Left lung (tissue), 4 donors: ENCODE measurements at regions not wholly inside any gene's neighbourhood (a gene's known extent, or its start where the extent isn't known, plus 50 kb on each side); places are given as distances from the start of the nearest gene placed in this dataset.

ENCODE experiments used
- ATAC-seq: fragments of 200-7000 bp; cut with Tn5 transposase; one replicate; pipeline ENCODE4 v1.9.1; 2020; ENCODE audit warnings: moderate library complexity
- DNase-seq, 4 donors: peaks; one replicate each; pipeline ENCODE4 v3.0.0-alpha.2; 2013 to 2020
- H3K27ac ChIP-seq, 2 donors: fragments of 200-600 bp; sonication (generic) in 1 of 2; one replicate each; pipeline versions ENCODE4 v1.5.0 to v1.8.0; 2020 to 2021
- H3K27me3 ChIP-seq, 2 donors: fragments of 200-600 bp; sonication (generic) in 1 of 2; one replicate each; pipeline versions ENCODE4 v1.5.0 to v1.8.0; 2020 to 2021
- H3K36me3 ChIP-seq, 2 donors: fragments of 200-600 bp; sonication (generic) in 1 of 2; one replicate each; pipeline versions ENCODE4 v1.5.0 to v1.8.0; 2020 to 2021
- H3K4me1 ChIP-seq, 2 donors: fragments of 200-600 bp; one replicate each; pipeline ENCODE4 v1.8.0; 2021
- H3K4me3 ChIP-seq, 2 donors: fragments of 200-600 bp; sonication (generic) in 1 of 2; one replicate each; pipeline versions ENCODE4 v1.5.0 to v1.8.0; 2020 to 2021; ENCODE audit warnings: mild to moderate bottlenecking in 1 of 2
- H3K9me3 ChIP-seq, 2 donors: fragments of 200-600 bp; sonication (generic) in 1 of 2; one replicate each; pipeline versions ENCODE4 v1.5.0 to v1.8.0; 2020 to 2021
- intact Hi-C, 2 donors: fragments of 100-400 bp; cut with DNase I; formaldehyde crosslinking; loops; one replicate each; pipeline versions ENCODE4 v1.11.2 to v1.14.2; 2022
- TF ChIP-seq, protein P1 (sequence below), 2 donors: fragments of 200-600 bp; sonication (generic) in 1 of 2; IDR thresholded peaks; one replicate each; pipeline versions ENCODE4 v1.5.0 to v1.8.0; 2021; ENCODE audit warnings: antibody characterized with exemption in 2 of 2
- donor health status: DM: no; HTN: yes; CAD: no.
- donor health status: DM: no; HTN: no; CAD: no.

- intact Hi-C loops = no loop called here
- H3K4me1 ChIP-seq = no peaks in the 10 kb centered on the region
- ATAC-seq = no peak
- TF ChIP-seq, protein P1, sequence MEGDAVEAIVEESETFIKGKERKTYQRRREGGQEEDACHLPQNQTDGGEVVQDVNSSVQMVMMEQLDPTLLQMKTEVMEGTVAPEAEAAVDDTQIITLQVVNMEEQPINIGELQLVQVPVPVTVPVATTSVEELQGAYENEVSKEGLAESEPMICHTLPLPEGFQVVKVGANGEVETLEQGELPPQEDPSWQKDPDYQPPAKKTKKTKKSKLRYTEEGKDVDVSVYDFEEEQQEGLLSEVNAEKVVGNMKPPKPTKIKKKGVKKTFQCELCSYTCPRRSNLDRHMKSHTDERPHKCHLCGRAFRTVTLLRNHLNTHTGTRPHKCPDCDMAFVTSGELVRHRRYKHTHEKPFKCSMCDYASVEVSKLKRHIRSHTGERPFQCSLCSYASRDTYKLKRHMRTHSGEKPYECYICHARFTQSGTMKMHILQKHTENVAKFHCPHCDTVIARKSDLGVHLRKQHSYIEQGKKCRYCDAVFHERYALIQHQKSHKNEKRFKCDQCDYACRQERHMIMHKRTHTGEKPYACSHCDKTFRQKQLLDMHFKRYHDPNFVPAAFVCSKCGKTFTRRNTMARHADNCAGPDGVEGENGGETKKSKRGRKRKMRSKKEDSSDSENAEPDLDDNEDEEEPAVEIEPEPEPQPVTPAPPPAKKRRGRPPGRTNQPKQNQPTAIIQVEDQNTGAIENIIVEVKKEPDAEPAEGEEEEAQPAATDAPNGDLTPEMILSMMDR (IDR thresholded peaks at IDR 0.05) = no peak
- H3K4me3 ChIP-seq = no peak overlapping the region
- no peak for DNase-seq
- H3K36me3 ChIP-seq = no peaks in the 10 kb centered on the region
- H3K9me3 ChIP-seq = no peaks in the 10 kb centered on the region
- no peak overlapping the region for H3K27ac ChIP-seq
- no peaks in the 10 kb centered on the region for H3K27me3 ChIP-seq
Measured at GRCh38 chr2:187715590-187715989, 161.4 kb upstream of the TFPI start.

GRCh38 chr2:187716301-187716700 lies 162.1 kb upstream of the TFPI start:
- Histone ChIP-seq H3K9me3 (peaks cover 0 to 2% of the 10 kb centered on the region in 2 donors), H3K4me3 (no peak overlapping the region), H3K27me3 (no peaks in the 10 kb centered on the region), H3K4me1 (no peaks in the 10 kb centered on the region), H3K36me3 (no peaks in the 10 kb centered on the region), H3K27ac (no peak overlapping the region)
- DNase-seq = no peak
- ATAC-seq = no peak
- TF ChIP-seq, protein P1 (IDR thresholded peaks at IDR 0.05) = no peak
- intact Hi-C loops = no loop called here

GRCh38 chr2:187718092-187718491 lies 163.9 kb upstream of the TFPI start:
- H3K27me3 ChIP-seq = no peaks in the 10 kb centered on the region
- intact Hi-C loops = no loop called here
- DNase-seq (no peak), ATAC-seq (no peak)
- peaks cover 0 to 4% of the 10 kb centered on the region in 2 donors for H3K9me3 ChIP-seq
- H3K4me3 ChIP-seq = no peak overlapping the region
- H3K36me3 ChIP-seq = no peaks in the 10 kb centered on the region
- no peak overlapping the region for H3K27ac ChIP-seq
- no peaks in the 10 kb centered on the region for H3K4me1 ChIP-seq
- TF ChIP-seq, protein P1 (IDR thresholded peaks at IDR 0.05) = no peak

GRCh38 chr2:187719510-187719909 lies 165.3 kb upstream of the TFPI start:
- Histone ChIP-seq H3K4me3 (no peak overlapping the region), H3K36me3 (no peaks in the 10 kb centered on the region), H3K9me3 (peaks cover 0 to 4% of the 10 kb centered on the region in 2 donors), H3K27ac (no peak overlapping the region), H3K4me1 (no peaks in the 10 kb centered on the region), H3K27me3 (no peaks in the 10 kb centered on the region)
- TF ChIP-seq, protein P1 (IDR thresholded peaks at IDR 0.05) = no peak
- intact Hi-C loops = no loop called here
- ATAC-seq (no peak), DNase-seq (peak in 1 of 4 donors; percentile 10)

- no peaks in the 10 kb centered on the region for H3K27me3 ChIP-seq
- no peak for ATAC-seq
- intact Hi-C loops = no loop called here
- H3K4me1 ChIP-seq = no peaks in the 10 kb centered on the region
- H3K36me3 ChIP-seq = no peaks in the 10 kb centered on the region
- TF ChIP-seq, protein P1 (IDR thresholded peaks at IDR 0.05) = no peak
- no peaks in the 10 kb centered on the region for H3K9me3 ChIP-seq
- no peak for DNase-seq
- H3K27ac ChIP-seq = no peak overlapping the region
- no peak overlapping the region for H3K4me3 ChIP-seq
Measured at GRCh38 chr2:187748958-187749357, 194.7 kb upstream of the TFPI start.
